ENCODE measurements at regions not wholly inside any gene's neighbourhood (a gene's known extent, or its start where the extent isn't known, plus 50 kb on each side); places are given as distances from the start of the nearest gene placed in this dataset.

GRCh38 chr16:87067003-87067556 is 250.1 kb downstream of the C16orf95 start:
- no peak overlapping the region for H3K4me3 Mint-ChIP-seq
- CTCF ChIA-PET, result interaction anchor here (1.5 kb wide), 1 partner anchor 502 kb away, joined by 3 read pairs; no protein-coding TSS in a partner anchor
- no peaks in the 10 kb centered on the region for H3K9me3 Mint-ChIP-seq
- no peaks in the 10 kb centered on the region for H3K4me1 Mint-ChIP-seq
- peaks cover 30% of the 10 kb centered on the region for H3K27me3 Mint-ChIP-seq
- no peak overlapping the region for H3K27ac Mint-ChIP-seq
- no peak for DNase-seq
- no peaks in the 10 kb centered on the region for H3K36me3 Mint-ChIP-seq

- no peaks in the 10 kb centered on the region for H3K9me3 Mint-ChIP-seq
- H3K27ac Mint-ChIP-seq, result no peak overlapping the region
- CTCF ChIA-PET, result no interaction called here
- no peak for DNase-seq
- H3K36me3 Mint-ChIP-seq, result no peaks in the 10 kb centered on the region
- H3K27me3 Mint-ChIP-seq, result peaks cover 23% of the 10 kb centered on the region
- no peaks in the 10 kb centered on the region for H3K4me1 Mint-ChIP-seq
- H3K4me3 Mint-ChIP-seq, result no peak overlapping the region
These were observed 249.1 kb downstream of the C16orf95 start for GRCh38 chr16:87067836-87068761.

GRCh38 chr16:87068762-87069150 is 248.4 kb downstream of the C16orf95 start:
- Mint-ChIP-seq H3K4me1 (no peaks in the 10 kb centered on the region), H3K27me3 (peaks cover 23% of the 10 kb centered on the region), H3K9me3 (no peaks in the 10 kb centered on the region), H3K4me3 (no peak overlapping the region), H3K36me3 (no peaks in the 10 kb centered on the region), H3K27ac (no peak overlapping the region)
- CTCF ChIA-PET, result no interaction called here
- DNase-seq, result no peak

- Mint-ChIP-seq H3K27ac (no peak overlapping the region), H3K4me3 (no peak overlapping the region), H3K4me1 (no peaks in the 10 kb centered on the region), H3K36me3 (no peaks in the 10 kb centered on the region), H3K27me3 (peaks cover 10% of the 10 kb centered on the region), H3K9me3 (no peaks in the 10 kb centered on the region)
- DNase-seq, result no peak
- CTCF ChIA-PET, result no interaction called here
These were observed 246.5 kb downstream of the C16orf95 start for GRCh38 chr16:87070657-87071056.

GRCh38 chr16:87072101-87072500 is 245.1 kb downstream of the C16orf95 start:
- no peak for DNase-seq
- H3K4me1 Mint-ChIP-seq, result no peaks in the 10 kb centered on the region
- no peaks in the 10 kb centered on the region for H3K9me3 Mint-ChIP-seq
- H3K36me3 Mint-ChIP-seq, result no peaks in the 10 kb centered on the region
- no peaks in the 10 kb centered on the region for H3K27me3 Mint-ChIP-seq
- no peak overlapping the region for H3K27ac Mint-ChIP-seq
- CTCF ChIA-PET, result interaction anchor here (0.6 kb wide), 1 partner anchor 7 kb away, joined by 3 read pairs; no protein-coding TSS in a partner anchor
- H3K4me3 Mint-ChIP-seq, result no peak overlapping the region

- Mint-ChIP-seq H3K4me1 (no peaks in the 10 kb centered on the region), H3K9me3 (peaks cover 4% of the 10 kb centered on the region), H3K36me3 (no peaks in the 10 kb centered on the region), H3K4me3 (no peak overlapping the region), H3K27me3 (no peaks in the 10 kb centered on the region), H3K27ac (no peak overlapping the region)
- CTCF ChIA-PET, result no interaction called here
- DNase-seq, result no peak
These were observed 242.4 kb downstream of the C16orf95 start for GRCh38 chr16:87074641-87075318.

GRCh38 chr16:87075319-87075860 is 241.8 kb downstream of the C16orf95 start:
- Mint-ChIP-seq H3K9me3 (peaks cover 8% of the 10 kb centered on the region), H3K27me3 (no peaks in the 10 kb centered on the region), H3K36me3 (no peaks in the 10 kb centered on the region), H3K4me3 (no peak overlapping the region), H3K4me1 (no peaks in the 10 kb centered on the region), H3K27ac (no peak overlapping the region)
- DNase-seq, result no peak
- CTCF ChIA-PET, result no interaction called here

- H3K9me3 Mint-ChIP-seq, result peaks cover 15% of the 10 kb centered on the region
- H3K4me3 Mint-ChIP-seq, result no peak overlapping the region
- H3K4me1 Mint-ChIP-seq, result no peaks in the 10 kb centered on the region
- H3K27ac Mint-ChIP-seq, result no peak overlapping the region
- CTCF ChIA-PET, result interaction anchor here (1.2 kb wide), 1 partner anchor 14 kb away, joined by 4 read pairs; no protein-coding TSS in a partner anchor
- no peaks in the 10 kb centered on the region for H3K27me3 Mint-ChIP-seq
- DNase-seq, result no peak
- H3K36me3 Mint-ChIP-seq, result no peaks in the 10 kb centered on the region
These were observed 240.8 kb downstream of the C16orf95 start for GRCh38 chr16:87076331-87076949.

- Mint-ChIP-seq H3K27me3 (no peaks in the 10 kb centered on the region), H3K4me1 (no peaks in the 10 kb centered on the region), H3K27ac (no peak overlapping the region), H3K4me3 (no peak overlapping the region), H3K9me3 (peaks cover 21% of the 10 kb centered on the region), H3K36me3 (no peaks in the 10 kb centered on the region)
- CTCF ChIA-PET, result interaction anchor here (0.8 to 2.6 kb wide), 4 partner anchors 12 to 513 kb away, joined by 3 to 6 read pairs (median 4); no protein-coding TSS in a partner anchor
- DNase-seq, result peak; percentile 60
These were observed 240.0 kb downstream of the C16orf95 start for GRCh38 chr16:87076950-87077749.

GRCh38 chr16:87077750-87078127 is 239.5 kb downstream of the C16orf95 start:
- H3K27ac Mint-ChIP-seq, result no peak overlapping the region
- H3K4me1 Mint-ChIP-seq, result no peaks in the 10 kb centered on the region
- H3K36me3 Mint-ChIP-seq, result no peaks in the 10 kb centered on the region
- H3K4me3 Mint-ChIP-seq, result no peak overlapping the region
- no peak for DNase-seq
- CTCF ChIA-PET, result interaction anchor here (0.8 to 2.6 kb wide), 4 partner anchors 12 to 514 kb away, joined by 3 to 11 read pairs (median 6); no protein-coding TSS in a partner anchor
- peaks cover 25% of the 10 kb centered on the region for H3K9me3 Mint-ChIP-seq
- no peaks in the 10 kb centered on the region for H3K27me3 Mint-ChIP-seq

- CTCF ChIA-PET, result no interaction called here
- H3K4me3 Mint-ChIP-seq, result no peak overlapping the region
- DNase-seq, result no peak
- H3K27me3 Mint-ChIP-seq, result no peaks in the 10 kb centered on the region
- no peaks in the 10 kb centered on the region for H3K36me3 Mint-ChIP-seq
- H3K4me1 Mint-ChIP-seq, result no peaks in the 10 kb centered on the region
- no peak overlapping the region for H3K27ac Mint-ChIP-seq
- H3K9me3 Mint-ChIP-seq, result peaks cover 31% of the 10 kb centered on the region
These were observed 236.5 kb downstream of the C16orf95 start for GRCh38 chr16:87080571-87081167.

GRCh38 chr16:87085441-87085840 is 231.8 kb downstream of the C16orf95 start:
- Mint-ChIP-seq H3K4me3 (no peak overlapping the region), H3K27ac (no peak overlapping the region), H3K4me1 (no peaks in the 10 kb centered on the region), H3K36me3 (no peaks in the 10 kb centered on the region), H3K9me3 (peaks cover 23% of the 10 kb centered on the region), H3K27me3 (no peaks in the 10 kb centered on the region)
- CTCF ChIA-PET, result no interaction called here
- no peak for DNase-seq

- no peak overlapping the region for H3K27ac Mint-ChIP-seq
- no peak overlapping the region for H3K4me3 Mint-ChIP-seq
- no peaks in the 10 kb centered on the region for H3K27me3 Mint-ChIP-seq
- H3K36me3 Mint-ChIP-seq, result no peaks in the 10 kb centered on the region
- DNase-seq, result no peak
- CTCF ChIA-PET, result no interaction called here
- H3K9me3 Mint-ChIP-seq, result peaks cover 16% of the 10 kb centered on the region
- no peaks in the 10 kb centered on the region for H3K4me1 Mint-ChIP-seq
These were observed 231.0 kb downstream of the C16orf95 start for GRCh38 chr16:87086156-87086555.
